HepG2 (cell line): ENCODE measurements at regions not wholly inside any gene's neighbourhood (a gene's known extent, or its start where the extent isn't known, plus 50 kb on each side); places are given as distances from the start of the nearest gene placed in this dataset.
A peak's percentile ranks its signal among the peaks of the same experiment; 100 is the strongest.
"Not testable (repeated sequence)": the region's sequence is repeated elsewhere in the genome, so short reads cannot be mapped to it uniquely, and the experiment has no call there.

Source experiments
- ATAC-seq: fragments of 200-7000 bp; cut with Tn5 transposase; 3 replicates; pipeline ENCODE4 v1.9.1; 2020; ENCODE audit warnings: mild to moderate bottlenecking, moderate library complexity
- BruUV-seq: library from RNA; stranded (reverse); fragments of 400-500 nt; replicated peaks from 2 replicates; lab custom pipeline; 2021; lab: Mats Ljungman, UMichigan
- CTCF ChIA-PET: fragments of 300-600 bp; formaldehyde crosslinking; extraction: SDS; loops from one replicate; lab custom pipeline; 2021; ENCODE audit warnings: low total read pairs, inconsistent platforms, low intra/inter-chr PET ratio; lab: Yijun Ruan, JAX
- POLR2A ChIA-PET: fragments of 350-600 bp; sonication (Branson Sonifier 250); formaldehyde crosslinking; loops from one replicate; lab custom pipeline; 2020; ENCODE audit warnings: antibody characterized with exemption, inconsistent platforms; lab: Yijun Ruan, JAX
- DNase-seq: peaks from one replicate; pipeline ENCODE4 v3.0.0-alpha.2; 2015; ENCODE audit warnings: low spot score
- FAIRE-seq: peaks from 3 replicates; lab custom pipeline; 2011; peaks lifted over from hg19 to GRCh38; lab: Jason Lieb, UNC
- H2AFZ ChIP-seq: one replicate; pipeline ENCODE4 v1.6.1; 2011; ENCODE audit warnings: low read length, inconsistent platforms
- H3K27ac ChIP-seq: fragments of 300-600 bp; 3 replicates; pipeline ENCODE4 v1.8.0; 2011; ENCODE audit warnings: mixed run types, mild to moderate bottlenecking, mixed read lengths, low read length, inconsistent platforms; ENCODE audit not compliant: insufficient read depth; ENCODE audit errors: extremely low read length
- H3K27me3 ChIP-seq, 2 experiments: fragments of 200-600 bp in 1 of 2; 2 replicates in 1 of 2; 3 replicates in 1 of 2; pipeline versions ENCODE4 v1.6.0 to v1.8.0; 2011; ENCODE audit warnings: low read length in 2 of 2, mild to moderate bottlenecking in 2 of 2, moderate library complexity in 2 of 2, inconsistent platforms in 1 of 2; ENCODE audit not compliant: insufficient read depth in 2 of 2, control insufficient read depth in 1 of 2
- H3K36me3 ChIP-seq, 2 experiments: fragments of 200-600 bp in 1 of 2; replicated peaks in 1 of 2; 2 replicates in 1 of 2; 3 replicates in 1 of 2; pipeline versions ENCODE4 v1.5.1 to v1.8.0; 2011; ENCODE audit warnings: low read length in 2 of 2, inconsistent platforms in 1 of 2; ENCODE audit not compliant: insufficient read depth in 2 of 2, control insufficient read depth in 1 of 2
- H3K4me1 ChIP-seq: 2 replicates; pipeline ENCODE4 v1.5.1; 2012; ENCODE audit warnings: low read length, inconsistent platforms; ENCODE audit not compliant: insufficient read depth
- H3K4me2 ChIP-seq: 2 replicates; pipeline ENCODE4 v1.6.0; 2011; ENCODE audit warnings: low read depth, low read length, inconsistent platforms
- H3K4me3 ChIP-seq, 3 experiments: fragments of 200-600 bp in 1 of 3; sonication (generic), shearing (Covaris generic) in 1 of 3; replicated peaks in 1 of 3; 2 replicates each; pipeline ENCODE4 v1.5.1; 2011 to 2016; ENCODE audit warnings: low read length in 3 of 3, inconsistent platforms in 2 of 3, low read depth in 2 of 3, mild to moderate bottlenecking in 2 of 3, control low read depth in 1 of 3, mixed read lengths in 1 of 3; ENCODE audit not compliant: insufficient read depth in 1 of 3
- H3K79me2 ChIP-seq: one replicate; pipeline ENCODE4 v1.6.1; 2011; ENCODE audit warnings: low read length, inconsistent platforms; ENCODE audit not compliant: insufficient read depth
- H3K9ac ChIP-seq: 2 replicates; pipeline ENCODE4 v1.6.0; 2011; ENCODE audit warnings: mild to moderate bottlenecking, low read depth, low read length, inconsistent platforms; ENCODE audit not compliant: insufficient read depth
- H3K9me3 ChIP-seq: 2 replicates; pipeline ENCODE4 v1.5.1; 2012; ENCODE audit warnings: mild to moderate bottlenecking, low read length
- H4K20me1 ChIP-seq: 2 replicates; pipeline ENCODE4 v1.6.0; 2011; ENCODE audit warnings: inconsistent platforms, mild to moderate bottlenecking, low read length, moderate library complexity; ENCODE audit not compliant: insufficient read depth
- WGBS: methylation state at CpG from one replicate; pipeline ENCODE4 v1.1.6; 2017; ENCODE audit warnings: low lambda C conversion rate; 5-methylcytosine and 5-hydroxymethylcytosine counted together
- in situ Hi-C: cut with HindIII; loops from 2 replicates; pipeline ENCODE4 v1.10.0; 2017; ENCODE audit warnings: low pct_unique_long_range_greater_than_20kb; ENCODE audit not compliant: extremely low pct_ligation_motif_present
- intact Hi-C: fragments of 100-400 bp; cut with micrococcal nuclease; formaldehyde crosslinking; loops from one replicate; pipeline ENCODE4 v1.10.0; 2022; ENCODE audit not compliant: unreplicated experiment
- TF ChIP-seq, protein P1 (sequence below): fragments of 450-650 bp; IDR thresholded peaks from 2 replicates; pipeline ENCODE4 v1.6.1; 2016
- TF ChIP-seq, protein P2 (sequence below): sonication (generic); formaldehyde crosslinking; IDR thresholded peaks from 2 replicates; pipeline ENCODE4 v1.5.1; 2020; ENCODE audit warnings: mild to moderate bottlenecking, missing genetic modification reagents, moderate library complexity

DNA sequence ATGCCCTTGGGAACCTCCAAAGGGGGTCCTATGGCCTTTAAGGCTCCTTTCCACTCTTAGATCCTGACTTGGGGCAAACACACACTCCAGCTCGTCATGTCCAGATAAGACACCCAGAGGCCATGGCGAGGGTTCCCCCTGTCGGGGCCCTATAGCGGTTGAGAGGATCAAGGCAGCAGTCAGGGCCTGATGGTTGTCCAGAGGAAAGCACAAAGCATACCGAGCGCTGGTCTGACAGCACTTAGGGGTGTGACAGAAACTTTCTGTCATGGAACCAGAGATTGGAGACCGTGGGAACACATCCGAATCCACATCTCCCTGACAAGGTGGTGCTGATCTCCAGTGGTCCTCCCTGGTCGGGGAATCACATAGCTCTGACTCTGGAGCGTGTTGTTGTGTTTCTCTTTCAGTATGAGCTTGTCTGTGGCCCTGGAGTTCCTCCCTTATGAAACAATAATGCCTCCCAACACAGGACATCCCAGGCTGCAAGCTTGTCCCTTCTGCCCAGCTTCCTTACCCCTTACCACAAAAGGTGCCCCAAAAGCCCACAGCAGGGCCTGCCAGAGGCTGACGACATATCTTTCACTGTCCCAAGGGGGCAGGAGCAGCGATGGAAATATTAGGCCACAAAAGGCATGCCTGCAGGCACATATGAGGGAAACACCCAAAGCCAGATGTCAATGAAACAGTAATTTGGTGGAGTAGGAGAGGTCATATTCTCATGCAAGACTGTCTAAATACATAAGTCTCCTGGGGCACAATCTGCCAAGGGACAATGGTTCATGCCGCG lies 144.2 kb downstream of the ADRA2C start:
- ATAC-seq, H3K4me1 ChIP-seq, in situ Hi-C loops, CTCF ChIA-PET, BruUV-seq, H3K9me3 ChIP-seq, POLR2A ChIA-PET, H3K27ac ChIP-seq, H4K20me1 ChIP-seq, DNase-seq, H3K27me3 ChIP-seq, H3K79me2 ChIP-seq, H3K4me2 ChIP-seq, intact Hi-C loops, H3K4me3 ChIP-seq, H3K36me3 ChIP-seq, H3K9ac ChIP-seq, FAIRE-seq, H2AFZ ChIP-seq: not testable (repeated sequence)
- WGBS, result 47% methylated on average over 10 of the region's 14 CpGs

DNA sequence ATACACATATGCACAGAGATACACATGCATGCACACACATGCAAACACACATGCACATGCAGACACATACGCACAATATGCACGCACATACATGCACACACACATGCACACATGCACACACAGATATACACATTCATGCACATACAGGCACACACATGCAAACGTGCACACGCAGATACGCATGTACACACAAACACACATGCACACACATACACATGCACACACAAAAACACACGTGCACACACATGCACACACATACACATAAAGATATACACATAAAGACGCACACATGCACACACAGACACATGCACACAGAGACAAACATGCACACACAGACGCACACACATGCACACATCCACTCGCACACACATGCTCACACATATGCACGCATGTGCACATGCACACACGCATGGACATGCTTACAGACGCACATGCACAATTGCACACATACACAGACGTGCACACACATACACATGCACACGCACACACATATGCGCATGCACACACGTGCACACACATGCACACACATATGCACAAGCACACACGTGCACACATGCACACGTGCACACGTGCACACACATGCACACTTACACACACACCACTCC lies 145.2 kb downstream of the ADRA2C start:
- no peaks in the 10 kb centered on the region for H3K27me3 ChIP-seq
- no peak for DNase-seq
- no peak overlapping the region for H2AFZ ChIP-seq
- no TSS peak for BruUV-seq
- no peak overlapping the region for H3K27ac ChIP-seq
- TF ChIP-seq, protein P1, sequence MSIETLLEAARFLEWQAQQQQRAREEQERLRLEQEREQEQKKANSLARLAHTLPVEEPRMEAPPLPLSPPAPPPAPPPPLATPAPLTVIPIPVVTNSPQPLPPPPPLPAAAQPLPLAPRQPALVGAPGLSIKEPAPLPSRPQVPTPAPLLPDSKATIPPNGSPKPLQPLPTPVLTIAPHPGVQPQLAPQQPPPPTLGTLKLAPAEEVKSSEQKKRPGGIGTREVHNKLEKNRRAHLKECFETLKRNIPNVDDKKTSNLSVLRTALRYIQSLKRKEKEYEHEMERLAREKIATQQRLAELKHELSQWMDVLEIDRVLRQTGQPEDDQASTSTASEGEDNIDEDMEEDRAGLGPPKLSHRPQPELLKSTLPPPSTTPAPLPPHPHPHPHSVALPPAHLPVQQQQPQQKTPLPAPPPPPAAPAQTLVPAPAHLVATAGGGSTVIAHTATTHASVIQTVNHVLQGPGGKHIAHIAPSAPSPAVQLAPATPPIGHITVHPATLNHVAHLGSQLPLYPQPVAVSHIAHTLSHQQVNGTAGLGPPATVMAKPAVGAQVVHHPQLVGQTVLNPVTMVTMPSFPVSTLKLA, result peak; percentile 95
- TF ChIP-seq, protein P2, sequence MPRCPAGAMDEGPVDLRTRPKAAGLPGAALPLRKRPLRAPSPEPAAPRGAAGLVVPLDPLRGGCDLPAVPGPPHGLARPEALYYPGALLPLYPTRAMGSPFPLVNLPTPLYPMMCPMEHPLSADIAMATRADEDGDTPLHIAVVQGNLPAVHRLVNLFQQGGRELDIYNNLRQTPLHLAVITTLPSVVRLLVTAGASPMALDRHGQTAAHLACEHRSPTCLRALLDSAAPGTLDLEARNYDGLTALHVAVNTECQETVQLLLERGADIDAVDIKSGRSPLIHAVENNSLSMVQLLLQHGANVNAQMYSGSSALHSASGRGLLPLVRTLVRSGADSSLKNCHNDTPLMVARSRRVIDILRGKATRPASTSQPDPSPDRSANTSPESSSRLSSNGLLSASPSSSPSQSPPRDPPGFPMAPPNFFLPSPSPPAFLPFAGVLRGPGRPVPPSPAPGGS (CRISPR knock-in tag), result no peak
- FAIRE-seq, result no peak
- H3K79me2 ChIP-seq, result no peaks in the 10 kb centered on the region
- 70% methylated on average over 19 of the region's 19 CpGs for WGBS
- H3K4me3 ChIP-seq, result no peak overlapping the region
- no peaks in the 10 kb centered on the region for H3K36me3 ChIP-seq
- CTCF ChIA-PET, result no interaction called here
- intact Hi-C loops (no loop called here), in situ Hi-C loops (no loop called here)
- POLR2A ChIA-PET, result no interaction called here
- ATAC-seq, result no peak
- no peak overlapping the region for H3K9ac ChIP-seq
- H3K4me1 ChIP-seq, result no peaks in the 10 kb centered on the region
- H4K20me1 ChIP-seq, result no peaks in the 10 kb centered on the region
- no peaks in the 10 kb centered on the region for H3K9me3 ChIP-seq
- H3K4me2 ChIP-seq, result no peak overlapping the region

DNA sequence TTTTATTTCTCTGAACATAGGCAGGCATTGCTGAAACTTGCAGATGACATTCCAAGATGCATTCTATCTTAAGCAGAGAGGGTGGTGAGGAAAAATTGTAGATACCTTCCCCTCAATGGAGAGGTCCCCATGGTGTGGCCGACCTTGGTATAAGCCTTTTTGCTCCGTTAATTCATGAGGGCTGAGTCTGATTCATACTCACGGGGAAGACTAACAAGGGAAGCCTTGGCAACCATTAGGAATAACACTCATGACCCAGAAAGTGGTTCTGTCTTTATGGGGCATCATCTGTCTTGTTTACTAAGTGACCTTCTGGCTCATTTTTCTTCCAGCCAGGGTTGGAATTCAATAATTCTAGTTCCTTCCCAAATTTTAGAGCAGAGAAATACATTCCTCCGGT lies 148.3 kb downstream of the ADRA2C start:
- H3K9me3 ChIP-seq, H3K36me3 ChIP-seq, FAIRE-seq, DNase-seq, H4K20me1 ChIP-seq, H3K27ac ChIP-seq, POLR2A ChIA-PET, BruUV-seq, H3K4me3 ChIP-seq, H3K79me2 ChIP-seq, intact Hi-C loops, H2AFZ ChIP-seq, ATAC-seq, H3K4me2 ChIP-seq, H3K9ac ChIP-seq, H3K27me3 ChIP-seq, H3K4me1 ChIP-seq, CTCF ChIA-PET, in situ Hi-C loops: not testable (repeated sequence)
- 10% methylated on average over 2 of the region's 4 CpGs for WGBS
